ENCODE measurements at regions not wholly inside any gene's neighbourhood (a gene's known extent, or its start where the extent isn't known, plus 50 kb on each side); places are given as distances from the start of the nearest gene placed in this dataset.

- TF ChIP-seq, protein P1, sequence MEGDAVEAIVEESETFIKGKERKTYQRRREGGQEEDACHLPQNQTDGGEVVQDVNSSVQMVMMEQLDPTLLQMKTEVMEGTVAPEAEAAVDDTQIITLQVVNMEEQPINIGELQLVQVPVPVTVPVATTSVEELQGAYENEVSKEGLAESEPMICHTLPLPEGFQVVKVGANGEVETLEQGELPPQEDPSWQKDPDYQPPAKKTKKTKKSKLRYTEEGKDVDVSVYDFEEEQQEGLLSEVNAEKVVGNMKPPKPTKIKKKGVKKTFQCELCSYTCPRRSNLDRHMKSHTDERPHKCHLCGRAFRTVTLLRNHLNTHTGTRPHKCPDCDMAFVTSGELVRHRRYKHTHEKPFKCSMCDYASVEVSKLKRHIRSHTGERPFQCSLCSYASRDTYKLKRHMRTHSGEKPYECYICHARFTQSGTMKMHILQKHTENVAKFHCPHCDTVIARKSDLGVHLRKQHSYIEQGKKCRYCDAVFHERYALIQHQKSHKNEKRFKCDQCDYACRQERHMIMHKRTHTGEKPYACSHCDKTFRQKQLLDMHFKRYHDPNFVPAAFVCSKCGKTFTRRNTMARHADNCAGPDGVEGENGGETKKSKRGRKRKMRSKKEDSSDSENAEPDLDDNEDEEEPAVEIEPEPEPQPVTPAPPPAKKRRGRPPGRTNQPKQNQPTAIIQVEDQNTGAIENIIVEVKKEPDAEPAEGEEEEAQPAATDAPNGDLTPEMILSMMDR (IDR thresholded peaks at IDR 0.05), result no peak
- TF ChIP-seq POLR2A (IDR thresholded peaks at IDR 0.05) (no peak), EP300 (IDR thresholded peaks at IDR 0.05) (no peak)
These were observed 484.0 kb upstream of the ERCC4 start for GRCh38 chr16:13435873-13436474.

Data from sigmoid colon (tissue), 4 donors.